ENCODE measurements at regions not wholly inside any gene's neighbourhood (a gene's known extent, or its start where the extent isn't known, plus 50 kb on each side); places are given as distances from the start of the nearest gene placed in this dataset.

GRCh38 chr21:24994717-24995116 lies 612.6 kb downstream of the MRPL39 start:
- 20% methylated on average over 1 of the region's 4 CpGs for WGBS (ENCODE audit: insufficient coverage, low lambda C conversion rate)
- no peak overlapping the region for H3K27ac ChIP-seq (ENCODE audit: low read length)
- no peaks in the 10 kb centered on the region for H3K9me3 ChIP-seq (ENCODE audit: control insufficient read depth, low read depth, low read length)
- no peaks in the 10 kb centered on the region for H3K4me1 ChIP-seq (ENCODE audit: control insufficient read depth, insufficient read depth, low read length)
- no peak overlapping the region for H3K4me3 ChIP-seq (ENCODE audit: low read length)
- H3K27me3 ChIP-seq (ENCODE audit: control insufficient read depth, insufficient read depth, low read length): no peaks in the 10 kb centered on the region
- no peak for DNase-seq
- H3K36me3 ChIP-seq (ENCODE audit: control insufficient read depth, insufficient read depth, low read length): no peaks in the 10 kb centered on the region

DNA sequence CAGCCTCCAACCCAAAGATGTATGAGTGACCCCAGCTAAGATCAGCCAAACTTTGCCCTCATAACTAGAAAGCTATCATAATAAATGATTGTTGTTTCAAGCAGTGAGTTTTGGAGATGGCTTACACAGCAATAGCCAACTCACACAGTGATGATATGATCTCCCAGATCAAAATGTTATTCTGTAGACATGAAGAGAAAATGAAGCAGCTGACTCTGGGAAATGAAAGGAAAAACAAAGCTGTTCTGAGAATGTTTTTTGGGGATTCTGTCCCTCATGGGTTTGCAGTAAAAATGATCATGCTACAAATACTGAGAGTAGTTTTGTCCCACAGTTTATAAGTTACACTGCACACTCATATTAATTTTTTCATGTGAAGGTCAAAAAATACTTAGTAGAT lies 617.8 kb downstream of the MRPL39 start:
- DNase-seq: no peak

DNA sequence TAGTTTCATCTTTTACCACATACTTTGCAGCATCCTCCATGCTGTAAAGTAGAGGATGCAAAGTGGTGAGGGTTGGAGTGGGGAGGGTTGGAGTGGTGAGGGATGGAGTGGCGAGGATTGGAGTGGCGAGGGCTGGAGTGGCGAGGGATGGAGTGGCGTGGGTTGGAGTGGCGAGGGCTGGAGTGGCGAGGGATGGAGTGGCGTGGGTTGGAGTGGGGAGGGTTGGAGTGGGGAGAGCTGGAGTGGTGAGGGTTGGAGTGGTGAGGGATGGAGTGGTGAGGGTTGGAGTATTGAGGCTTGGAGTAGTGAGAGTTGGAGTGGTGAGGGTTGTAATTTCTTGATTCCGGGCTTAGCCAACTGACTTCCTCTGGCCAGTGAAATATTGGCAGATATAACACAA lies 618.3 kb downstream of the MRPL39 start:
- no peak overlapping the region for H3K27ac ChIP-seq (ENCODE audit: low read length)
- H3K4me3 ChIP-seq (ENCODE audit: low read length): no peak overlapping the region
- DNase-seq: no peak
- H3K4me1 ChIP-seq (ENCODE audit: control insufficient read depth, insufficient read depth, low read length): no peaks in the 10 kb centered on the region
- no peaks in the 10 kb centered on the region for H3K27me3 ChIP-seq (ENCODE audit: control insufficient read depth, insufficient read depth, low read length)
- peaks cover 3% of the 10 kb centered on the region for H3K9me3 ChIP-seq (ENCODE audit: control insufficient read depth, low read depth, low read length)
- 91% methylated on average over 7 of the region's 8 CpGs for WGBS (ENCODE audit: insufficient coverage, low lambda C conversion rate)
- H3K36me3 ChIP-seq (ENCODE audit: control insufficient read depth, insufficient read depth, low read length): no peaks in the 10 kb centered on the region

More for the DNA sequence above, 617.8 kb downstream of the MRPL39 start:
- H3K9me3 ChIP-seq (ENCODE audit: control insufficient read depth, low read depth, low read length): peaks cover 3% of the 10 kb centered on the region
- H3K36me3 ChIP-seq (ENCODE audit: control insufficient read depth, insufficient read depth, low read length): no peaks in the 10 kb centered on the region
- no peaks in the 10 kb centered on the region for H3K4me1 ChIP-seq (ENCODE audit: control insufficient read depth, insufficient read depth, low read length)
- no peaks in the 10 kb centered on the region for H3K27me3 ChIP-seq (ENCODE audit: control insufficient read depth, insufficient read depth, low read length)
- H3K27ac ChIP-seq (ENCODE audit: low read length): no peak overlapping the region
- no peak overlapping the region for H3K4me3 ChIP-seq (ENCODE audit: low read length)

DNA sequence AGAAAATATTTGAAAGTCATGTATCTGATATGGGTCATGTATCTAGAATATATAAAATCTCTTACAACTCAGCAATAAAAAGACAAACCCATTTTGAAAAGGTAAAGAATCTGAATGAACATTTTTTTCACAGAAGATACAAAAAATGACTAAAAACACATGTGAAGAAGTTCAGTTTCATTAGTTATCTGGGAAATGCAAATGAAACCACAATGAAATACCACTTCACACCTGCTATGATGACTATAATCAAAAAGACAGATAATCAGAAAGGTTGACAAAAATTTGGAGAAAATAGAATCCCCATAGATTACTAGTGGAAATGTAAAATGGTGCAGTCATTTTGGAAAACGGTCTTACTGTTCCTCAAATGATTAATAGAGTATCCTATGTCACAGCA lies 631.0 kb downstream of the MRPL39 start:
- DNase-seq: no peak
- no peak overlapping the region for H3K4me3 ChIP-seq (ENCODE audit: low read length)
- H3K4me1 ChIP-seq (ENCODE audit: control insufficient read depth, insufficient read depth, low read length): no peaks in the 10 kb centered on the region
- no peak overlapping the region for H3K27ac ChIP-seq (ENCODE audit: low read length)
- no peaks in the 10 kb centered on the region for H3K36me3 ChIP-seq (ENCODE audit: control insufficient read depth, insufficient read depth, low read length)
- WGBS (ENCODE audit: insufficient coverage, low lambda C conversion rate): no CpG with 5 or more reads among the region's 1 CpG
- H3K27me3 ChIP-seq (ENCODE audit: control insufficient read depth, insufficient read depth, low read length): no peaks in the 10 kb centered on the region
- H3K9me3 ChIP-seq (ENCODE audit: control insufficient read depth, low read depth, low read length): no peaks in the 10 kb centered on the region

DNA sequence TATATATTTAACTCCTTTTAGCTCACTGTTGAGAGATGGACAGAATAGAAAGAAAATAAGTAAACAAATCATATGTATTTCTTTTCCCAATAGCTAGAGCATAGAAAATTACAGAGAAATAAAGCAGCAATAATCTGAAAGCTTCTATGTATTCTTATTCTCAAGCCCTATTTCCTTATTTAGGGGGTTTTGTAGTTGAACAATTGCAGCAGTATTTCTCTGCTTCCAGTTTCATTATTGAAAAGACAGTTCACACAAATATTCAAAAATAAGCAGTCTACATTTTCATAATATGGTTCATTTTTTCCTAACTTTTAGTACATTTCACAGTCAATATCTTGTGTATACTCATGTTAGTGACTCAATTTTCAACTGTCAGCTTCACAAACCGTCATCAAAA lies 638.2 kb downstream of the MRPL39 start:
- Histone ChIP-seq H3K36me3 (ENCODE audit: control insufficient read depth, insufficient read depth, low read length) (no peaks in the 10 kb centered on the region), H3K9me3 (ENCODE audit: control insufficient read depth, low read depth, low read length) (no peaks in the 10 kb centered on the region), H3K4me1 (ENCODE audit: control insufficient read depth, insufficient read depth, low read length) (no peaks in the 10 kb centered on the region), H3K27ac (ENCODE audit: low read length) (no peak overlapping the region), H3K27me3 (ENCODE audit: control insufficient read depth, insufficient read depth, low read length) (no peaks in the 10 kb centered on the region), H3K4me3 (ENCODE audit: low read length) (no peak overlapping the region)
- WGBS (ENCODE audit: insufficient coverage, low lambda C conversion rate): no CpG with 5 or more reads among the region's 1 CpG
- no peak for DNase-seq

GRCh38 chr21:24955275-24955961 lies 651.9 kb downstream of the MRPL39 start:
- DNase-seq: no peak
- Histone ChIP-seq H3K27me3 (ENCODE audit: control insufficient read depth, insufficient read depth, low read length) (no peaks in the 10 kb centered on the region), H3K9me3 (ENCODE audit: control insufficient read depth, low read depth, low read length) (no peaks in the 10 kb centered on the region), H3K4me1 (ENCODE audit: control insufficient read depth, insufficient read depth, low read length) (no peaks in the 10 kb centered on the region), H3K36me3 (ENCODE audit: control insufficient read depth, insufficient read depth, low read length) (no peaks in the 10 kb centered on the region), H3K4me3 (ENCODE audit: low read length) (no peak overlapping the region), H3K27ac (ENCODE audit: low read length) (no peak overlapping the region)
- 0% methylated on average over 1 of the region's 6 CpGs for WGBS (ENCODE audit: insufficient coverage, low lambda C conversion rate)

- Histone ChIP-seq H3K27ac (ENCODE audit: low read length) (no peak overlapping the region), H3K27me3 (ENCODE audit: control insufficient read depth, insufficient read depth, low read length) (no peaks in the 10 kb centered on the region), H3K4me3 (ENCODE audit: low read length) (no peak overlapping the region), H3K9me3 (ENCODE audit: control insufficient read depth, low read depth, low read length) (no peaks in the 10 kb centered on the region), H3K36me3 (ENCODE audit: control insufficient read depth, insufficient read depth, low read length) (no peaks in the 10 kb centered on the region), H3K4me1 (ENCODE audit: control insufficient read depth, insufficient read depth, low read length) (no peaks in the 10 kb centered on the region)
- WGBS (ENCODE audit: insufficient coverage, low lambda C conversion rate): 64% methylated on average over 2 of the region's 4 CpGs
- no peak for DNase-seq
Observed at GRCh38 chr21:24948186-24948585, 659.1 kb downstream of the MRPL39 start.

- Histone ChIP-seq H3K36me3 (ENCODE audit: control insufficient read depth, insufficient read depth, low read length) (no peaks in the 10 kb centered on the region), H3K27me3 (ENCODE audit: control insufficient read depth, insufficient read depth, low read length) (no peaks in the 10 kb centered on the region), H3K4me1 (ENCODE audit: control insufficient read depth, insufficient read depth, low read length) (no peaks in the 10 kb centered on the region), H3K9me3 (ENCODE audit: control insufficient read depth, low read depth, low read length) (no peaks in the 10 kb centered on the region), H3K4me3 (ENCODE audit: low read length) (no peak overlapping the region), H3K27ac (ENCODE audit: low read length) (no peak overlapping the region)
- no peak for DNase-seq
Observed at GRCh38 chr21:24945910-24946309, 661.4 kb downstream of the MRPL39 start.

DNA sequence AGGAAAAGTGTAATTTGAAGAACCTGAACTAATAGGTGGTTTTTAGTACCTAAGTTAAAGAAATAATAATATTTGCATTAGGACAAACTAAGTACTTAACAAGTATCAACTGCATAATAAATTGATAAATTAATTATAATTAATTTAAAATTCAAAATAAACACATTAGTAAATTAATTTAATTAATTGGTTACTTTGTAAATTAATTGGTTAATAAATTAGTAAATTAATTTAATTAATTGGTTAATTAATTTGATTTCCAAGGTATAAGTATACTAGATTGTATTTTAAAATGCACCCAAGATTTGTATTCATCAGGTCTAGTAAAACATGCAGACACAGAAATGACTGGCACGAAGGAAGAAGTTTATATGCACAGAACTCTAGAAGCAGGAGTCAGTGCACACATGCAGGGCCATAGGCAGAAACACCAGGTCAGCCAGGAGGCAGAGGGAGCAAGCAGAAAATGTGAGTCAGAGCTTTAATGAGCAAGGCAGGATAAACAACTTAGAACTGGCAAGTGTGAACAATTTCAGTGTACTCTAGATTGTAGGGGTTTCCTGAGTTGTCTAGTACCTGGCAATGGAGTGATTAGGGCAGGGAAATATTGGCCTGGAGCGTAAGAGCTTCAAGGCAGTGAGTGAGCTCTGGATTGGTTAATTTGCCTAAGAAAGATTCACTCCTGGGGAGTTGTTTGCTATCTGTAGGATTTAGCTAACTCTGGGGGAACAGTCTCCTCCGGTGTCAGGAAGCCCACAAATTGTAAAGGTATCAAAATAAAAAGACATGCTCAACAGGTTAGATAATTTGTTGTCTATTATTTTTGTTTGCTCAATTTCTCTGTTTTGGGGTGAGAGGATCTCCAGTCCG lies 665.7 kb downstream of the MRPL39 start:
- H3K27me3 ChIP-seq (ENCODE audit: control insufficient read depth, insufficient read depth, low read length): no peaks in the 10 kb centered on the region
- no peak overlapping the region for H3K4me3 ChIP-seq (ENCODE audit: low read length)
- no peak for DNase-seq
- WGBS (ENCODE audit: insufficient coverage, low lambda C conversion rate): no CpG with 5 or more reads among the region's 4 CpGs
- H3K4me1 ChIP-seq (ENCODE audit: control insufficient read depth, insufficient read depth, low read length): no peaks in the 10 kb centered on the region
- no peak overlapping the region for H3K27ac ChIP-seq (ENCODE audit: low read length)
- H3K36me3 ChIP-seq (ENCODE audit: control insufficient read depth, insufficient read depth, low read length): no peaks in the 10 kb centered on the region
- no peaks in the 10 kb centered on the region for H3K9me3 ChIP-seq (ENCODE audit: control insufficient read depth, low read depth, low read length)

GRCh38 chr21:24939291-24939690 lies 668.0 kb downstream of the MRPL39 start:
- no peak overlapping the region for H3K4me3 ChIP-seq (ENCODE audit: low read length)
- DNase-seq: no peak
- no peaks in the 10 kb centered on the region for H3K36me3 ChIP-seq (ENCODE audit: control insufficient read depth, insufficient read depth, low read length)
- no CpG with 5 or more reads among the region's 1 CpG for WGBS (ENCODE audit: insufficient coverage, low lambda C conversion rate)
- no peaks in the 10 kb centered on the region for H3K4me1 ChIP-seq (ENCODE audit: control insufficient read depth, insufficient read depth, low read length)
- H3K27me3 ChIP-seq (ENCODE audit: control insufficient read depth, insufficient read depth, low read length): no peaks in the 10 kb centered on the region
- H3K27ac ChIP-seq (ENCODE audit: low read length): no peak overlapping the region
- no peaks in the 10 kb centered on the region for H3K9me3 ChIP-seq (ENCODE audit: control insufficient read depth, low read depth, low read length)

- WGBS (ENCODE audit: insufficient coverage, low lambda C conversion rate): 100% methylated on average over 1 of the region's 5 CpGs
- H3K27ac ChIP-seq (ENCODE audit: low read length): no peak overlapping the region
- no peaks in the 10 kb centered on the region for H3K4me1 ChIP-seq (ENCODE audit: control insufficient read depth, insufficient read depth, low read length)
- H3K27me3 ChIP-seq (ENCODE audit: control insufficient read depth, insufficient read depth, low read length): no peaks in the 10 kb centered on the region
- no peaks in the 10 kb centered on the region for H3K9me3 ChIP-seq (ENCODE audit: control insufficient read depth, low read depth, low read length)
- no peaks in the 10 kb centered on the region for H3K36me3 ChIP-seq (ENCODE audit: control insufficient read depth, insufficient read depth, low read length)
- DNase-seq: no peak
- H3K4me3 ChIP-seq (ENCODE audit: low read length): no peak overlapping the region
Observed at GRCh38 chr21:24938573-24938972, 668.7 kb downstream of the MRPL39 start.

All from large intestine (tissue), 3 donors.